Hepatocyte (in vitro differentiated cells): ENCODE measurements at regions not wholly inside any gene's neighbourhood (a gene's known extent, or its start where the extent isn't known, plus 50 kb on each side); places are given as distances from the start of the nearest gene placed in this dataset.
A peak's percentile ranks its signal among the peaks of the same experiment; 100 is the strongest.

Source experiments
- DNase-seq: peaks from one replicate; pipeline ENCODE4 v3.0.0-alpha.2; 2016; ENCODE audit warnings: low spot score
- H2AFZ ChIP-seq: fragments of 200-600 bp; sonication (generic); 2 replicates; pipeline ENCODE4 v1.6.0; 2016; ENCODE audit warnings: antibody characterized with exemption, mild to moderate bottlenecking
- H3K27ac ChIP-seq: fragments of 200-600 bp; sonication (generic); 2 replicates; pipeline ENCODE4 v1.5.1; 2016; ENCODE audit warnings: mild to moderate bottlenecking
- H3K27me3 ChIP-seq: fragments of 200-600 bp; sonication (generic); 2 replicates; pipeline ENCODE4 v1.6.1; 2016
- H3K36me3 ChIP-seq: fragments of 200-600 bp; sonication (generic); replicated peaks from 2 replicates; pipeline ENCODE4 v1.5.1; 2016; ENCODE audit warnings: low read depth; ENCODE audit not compliant: insufficient read depth
- H3K4me1 ChIP-seq: fragments of 200-600 bp; sonication (generic); 2 replicates; pipeline ENCODE4 v1.5.1; 2016; ENCODE audit warnings: mild to moderate bottlenecking, moderate library complexity; ENCODE audit not compliant: insufficient read depth
- H3K4me2 ChIP-seq: fragments of 200-600 bp; sonication (generic); 2 replicates; pipeline ENCODE4 v1.6.0; 2016
- H3K4me3 ChIP-seq: fragments of 200-600 bp; sonication (generic); 2 replicates; pipeline ENCODE4 v1.5.1; 2016; ENCODE audit warnings: mild to moderate bottlenecking
- H3K79me2 ChIP-seq: fragments of 200-600 bp; sonication (generic); 2 replicates; pipeline ENCODE4 v1.6.0; 2017; ENCODE audit warnings: mild to moderate bottlenecking
- H3K9me2 ChIP-seq: fragments of 200-600 bp; sonication (generic); replicated peaks from 2 replicates; pipeline ENCODE4 v1.6.0; 2017; ENCODE audit warnings: mild to moderate bottlenecking; ENCODE audit not compliant: insufficient read depth
- H3K9me3 ChIP-seq: fragments of 200-600 bp; sonication (generic); 2 replicates; pipeline ENCODE4 v1.5.1; 2016; ENCODE audit warnings: low read depth, mild to moderate bottlenecking
- H4K20me1 ChIP-seq: fragments of 200-600 bp; sonication (generic); 2 replicates; pipeline ENCODE4 v1.6.0; 2016; ENCODE audit warnings: mild to moderate bottlenecking; ENCODE audit not compliant: insufficient read depth, poor library complexity, severe bottlenecking
- CTCF ChIP-seq: fragments of 200-600 bp; sonication (generic); IDR thresholded peaks from 2 replicates; pipeline ENCODE4 v1.5.1; 2016; ENCODE audit warnings: antibody characterized with exemption, mild to moderate bottlenecking; ENCODE audit not compliant: poor library complexity
- EZH2 ChIP-seq: fragments of 200-600 bp; sonication (generic); IDR thresholded peaks from 2 replicates; pipeline ENCODE4 v1.6.1; 2016; ENCODE audit warnings: antibody characterized with exemption, mild to moderate bottlenecking, borderline replicate concordance
- EZH2phosphoT487 ChIP-seq: fragments of 200-600 bp; sonication (generic); IDR thresholded peaks from one replicate; pipeline ENCODE4 v1.6.1; 2018; ENCODE audit warnings: antibody characterized with exemption, mild to moderate bottlenecking, low read depth, moderate library complexity; ENCODE audit not compliant: unreplicated experiment, severe bottlenecking
- WGBS: methylation state at CpG from one replicate; pipeline ENCODE4 v1.1.6; 2016; ENCODE audit warnings: low lambda C conversion rate; ENCODE audit errors: missing lambda C conversion rate; 5-methylcytosine and 5-hydroxymethylcytosine counted together

- WGBS: 61% methylated on average over 6 of the region's 6 CpGs
These were observed 91.0 kb downstream of the NHLRC3 start for GRCh38 chr13:39129213-39129612.

GRCh38 chr13:39130301-39130700 is 92.0 kb downstream of the NHLRC3 start:
- Histone ChIP-seq H4K20me1 (no peaks in the 10 kb centered on the region), H3K4me3 (no peak overlapping the region), H3K79me2 (no peaks in the 10 kb centered on the region), H2AFZ (no peak overlapping the region), H3K9me3 (no peaks in the 10 kb centered on the region), H3K36me3 (no peaks in the 10 kb centered on the region), H3K27me3 (no peaks in the 10 kb centered on the region), H3K4me1 (no peaks in the 10 kb centered on the region), H3K4me2 (no peak overlapping the region), H3K27ac (no peak overlapping the region), H3K9me2 (no peaks in the 10 kb centered on the region)
- TF ChIP-seq EZH2 (no peak), EZH2phosphoT487 (no peak), CTCF (no peak)
- no peak for DNase-seq
- 82% methylated on average over 8 of the region's 8 CpGs for WGBS

More at GRCh38 chr13:39129213-39129612, 91.0 kb downstream of the NHLRC3 start:
- no peaks in the 10 kb centered on the region for H4K20me1 ChIP-seq
- DNase-seq: no peak
- H3K4me1 ChIP-seq: no peaks in the 10 kb centered on the region
- H3K36me3 ChIP-seq: no peaks in the 10 kb centered on the region
- H3K27ac ChIP-seq: no peak overlapping the region
- H3K4me2 ChIP-seq: no peak overlapping the region
- no peaks in the 10 kb centered on the region for H3K9me3 ChIP-seq
- H3K4me3 ChIP-seq: no peak overlapping the region
- no peaks in the 10 kb centered on the region for H3K27me3 ChIP-seq
- H3K9me2 ChIP-seq: no peaks in the 10 kb centered on the region
- no peaks in the 10 kb centered on the region for H3K79me2 ChIP-seq
- no peak for TF ChIP-seq CTCF
- no peak for TF ChIP-seq EZH2
- TF ChIP-seq EZH2phosphoT487: no peak
- no peak overlapping the region for H2AFZ ChIP-seq

GRCh38 chr13:39132286-39133230 is 94.3 kb downstream of the NHLRC3 start:
- no peak overlapping the region for H3K4me3 ChIP-seq
- TF ChIP-seq EZH2phosphoT487 (no peak), CTCF (no peak), EZH2 (no peak)
- H3K9me2 ChIP-seq: no peaks in the 10 kb centered on the region
- no peak overlapping the region for H3K27ac ChIP-seq
- H4K20me1 ChIP-seq: no peaks in the 10 kb centered on the region
- peak; percentile 36 for DNase-seq
- no peaks in the 10 kb centered on the region for H3K36me3 ChIP-seq
- H3K4me1 ChIP-seq: no peaks in the 10 kb centered on the region
- no peak overlapping the region for H2AFZ ChIP-seq
- no peaks in the 10 kb centered on the region for H3K9me3 ChIP-seq
- 77% methylated on average over 4 of the region's 4 CpGs for WGBS
- no peaks in the 10 kb centered on the region for H3K79me2 ChIP-seq
- H3K4me2 ChIP-seq: no peak overlapping the region
- H3K27me3 ChIP-seq: no peaks in the 10 kb centered on the region
